ENCODE measurements at regions not wholly inside any gene's neighbourhood (a gene's known extent, or its start where the extent isn't known, plus 50 kb on each side); places are given as distances from the start of the nearest gene placed in this dataset.

- WGBS, result 24% methylated on average over 3 of the region's 3 CpGs
- H3K4me3 ChIP-seq (ENCODE audit: low read depth in 1 of 3, low read length in 3 of 3), result no peak overlapping the region
- H3K36me3 ChIP-seq (ENCODE audit: control insufficient read depth in 4 of 4, insufficient read depth in 3 of 4, low read depth in 1 of 4, low read length in 3 of 4), result no peaks in the 10 kb centered on the region
- no peak overlapping the region for H3K9ac ChIP-seq (ENCODE audit: low read depth in 1 of 2, low read length in 2 of 2)
- no peaks in the 10 kb centered on the region for H3K9me3 ChIP-seq (ENCODE audit: control insufficient read depth in 4 of 4, low read length in 3 of 4)
- H3K27ac ChIP-seq (ENCODE audit: low read depth in 1 of 2, low read length in 2 of 2), result no peak overlapping the region
- no peaks in the 10 kb centered on the region for H3K27me3 ChIP-seq (ENCODE audit: control insufficient read depth in 4 of 4, insufficient read depth in 4 of 4, low read length in 3 of 4)
- DNase-seq (ENCODE audit: low spot score), result no peak
- H3K4me1 ChIP-seq (ENCODE audit: control insufficient read depth in 4 of 4, insufficient read depth in 4 of 4, low read length in 3 of 4), result no peaks in the 10 kb centered on the region
- TF ChIP-seq, protein P1, sequence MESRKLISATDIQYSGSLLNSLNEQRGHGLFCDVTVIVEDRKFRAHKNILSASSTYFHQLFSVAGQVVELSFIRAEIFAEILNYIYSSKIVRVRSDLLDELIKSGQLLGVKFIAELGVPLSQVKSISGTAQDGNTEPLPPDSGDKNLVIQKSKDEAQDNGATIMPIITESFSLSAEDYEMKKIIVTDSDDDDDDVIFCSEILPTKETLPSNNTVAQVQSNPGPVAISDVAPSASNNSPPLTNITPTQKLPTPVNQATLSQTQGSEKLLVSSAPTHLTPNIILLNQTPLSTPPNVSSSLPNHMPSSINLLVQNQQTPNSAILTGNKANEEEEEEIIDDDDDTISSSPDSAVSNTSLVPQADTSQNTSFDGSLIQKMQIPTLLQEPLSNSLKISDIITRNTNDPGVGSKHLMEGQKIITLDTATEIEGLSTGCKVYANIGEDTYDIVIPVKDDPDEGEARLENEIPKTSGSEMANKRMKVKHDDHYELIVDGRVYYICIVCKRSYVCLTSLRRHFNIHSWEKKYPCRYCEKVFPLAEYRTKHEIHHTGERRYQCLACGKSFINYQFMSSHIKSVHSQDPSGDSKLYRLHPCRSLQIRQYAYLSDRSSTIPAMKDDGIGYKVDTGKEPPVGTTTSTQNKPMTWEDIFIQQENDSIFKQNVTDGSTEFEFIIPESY (IDR thresholded peaks at IDR 0.05), result no peak
- TF ChIP-seq FOXA2 (IDR thresholded peaks at IDR 0.05) (no peak), NR2F2 (IDR thresholded peaks at IDR 0.05) (no peak), YY1 (IDR thresholded peaks at IDR 0.05) (no peak)
- TF ChIP-seq, protein P2, sequence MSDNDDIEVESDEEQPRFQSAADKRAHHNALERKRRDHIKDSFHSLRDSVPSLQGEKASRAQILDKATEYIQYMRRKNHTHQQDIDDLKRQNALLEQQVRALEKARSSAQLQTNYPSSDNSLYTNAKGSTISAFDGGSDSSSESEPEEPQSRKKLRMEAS (IDR thresholded peaks at IDR 0.05), result no peak
Observed at GRCh38 chr18:40197711-40198110, 1757.3 kb upstream of the PIK3C3 start.

DNA sequence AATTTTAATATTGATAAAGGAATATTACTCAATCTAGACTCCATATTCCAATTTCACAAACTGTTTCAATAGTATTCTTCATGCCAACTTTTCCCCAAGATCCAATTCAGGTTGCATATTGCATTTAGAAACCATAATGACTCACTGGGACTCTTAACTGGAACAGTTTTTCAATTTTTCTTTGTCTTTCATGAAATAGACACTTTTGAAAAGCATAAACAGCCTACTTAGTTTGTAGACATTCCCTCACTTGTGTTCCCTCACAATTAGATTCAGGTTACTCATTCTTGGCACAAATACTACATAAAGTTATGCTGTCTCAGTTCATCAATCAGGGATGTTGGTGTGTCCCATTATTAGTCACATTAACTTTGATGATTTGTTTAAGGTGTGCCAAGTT lies 1768.4 kb upstream of the PIK3C3 start:
- DNase-seq (ENCODE audit: low spot score), result no peak
- no peaks in the 10 kb centered on the region for H3K27me3 ChIP-seq (ENCODE audit: control insufficient read depth in 4 of 4, insufficient read depth in 4 of 4, low read length in 3 of 4)
- TF ChIP-seq, protein P3, sequence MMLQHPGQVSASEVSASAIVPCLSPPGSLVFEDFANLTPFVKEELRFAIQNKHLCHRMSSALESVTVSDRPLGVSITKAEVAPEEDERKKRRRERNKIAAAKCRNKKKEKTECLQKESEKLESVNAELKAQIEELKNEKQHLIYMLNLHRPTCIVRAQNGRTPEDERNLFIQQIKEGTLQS (IDR thresholded peaks at IDR 0.05), result no peak
- no peak for TF ChIP-seq GABPA (IDR thresholded peaks at IDR 0.05 in 1 of 2, conservative IDR thresholded peaks at IDR 0.05 in 1 of 2)
- TF ChIP-seq RXRA (IDR thresholded peaks at IDR 0.05), result no peak
- no peak for TF ChIP-seq CTCF (IDR thresholded peaks at IDR 0.05; ENCODE audit: low read depth, low read length, missing input control)
- no peak for TF ChIP-seq HNF4A (conservative IDR thresholded peaks at IDR 0.05)
- TF ChIP-seq SP1 (IDR thresholded peaks at IDR 0.05), result no peak
- TF ChIP-seq, protein P1 (IDR thresholded peaks at IDR 0.05), result no peak
- TF ChIP-seq TAF1 (conservative IDR thresholded peaks at IDR 0.05), result no peak
- H3K36me3 ChIP-seq (ENCODE audit: control insufficient read depth in 4 of 4, insufficient read depth in 3 of 4, low read depth in 1 of 4, low read length in 3 of 4), result no peaks in the 10 kb centered on the region
- H3K9me3 ChIP-seq (ENCODE audit: control insufficient read depth in 4 of 4, low read length in 3 of 4), result no peaks in the 10 kb centered on the region
- H3K9ac ChIP-seq (ENCODE audit: low read depth in 1 of 2, low read length in 2 of 2), result no peak overlapping the region
- no peaks in the 10 kb centered on the region for H3K4me1 ChIP-seq (ENCODE audit: control insufficient read depth in 4 of 4, insufficient read depth in 4 of 4, low read length in 3 of 4)
- no peak overlapping the region for H3K4me3 ChIP-seq (ENCODE audit: low read depth in 1 of 3, low read length in 3 of 3)
- no peak overlapping the region for H3K27ac ChIP-seq (ENCODE audit: low read depth in 1 of 2, low read length in 2 of 2)

All from liver (tissue), 8 donors.